ENCODE measurements at regions not wholly inside any gene's neighbourhood (a gene's known extent, or its start where the extent isn't known, plus 50 kb on each side); places are given as distances from the start of the nearest gene placed in this dataset.

GRCh38 chr3:180743813-180744590, 64.7 kb upstream of the CCDC39 start:
- H3K27ac ChIP-seq (replicated peaks), result no peak overlapping the region
- TF ChIP-seq, protein P1, sequence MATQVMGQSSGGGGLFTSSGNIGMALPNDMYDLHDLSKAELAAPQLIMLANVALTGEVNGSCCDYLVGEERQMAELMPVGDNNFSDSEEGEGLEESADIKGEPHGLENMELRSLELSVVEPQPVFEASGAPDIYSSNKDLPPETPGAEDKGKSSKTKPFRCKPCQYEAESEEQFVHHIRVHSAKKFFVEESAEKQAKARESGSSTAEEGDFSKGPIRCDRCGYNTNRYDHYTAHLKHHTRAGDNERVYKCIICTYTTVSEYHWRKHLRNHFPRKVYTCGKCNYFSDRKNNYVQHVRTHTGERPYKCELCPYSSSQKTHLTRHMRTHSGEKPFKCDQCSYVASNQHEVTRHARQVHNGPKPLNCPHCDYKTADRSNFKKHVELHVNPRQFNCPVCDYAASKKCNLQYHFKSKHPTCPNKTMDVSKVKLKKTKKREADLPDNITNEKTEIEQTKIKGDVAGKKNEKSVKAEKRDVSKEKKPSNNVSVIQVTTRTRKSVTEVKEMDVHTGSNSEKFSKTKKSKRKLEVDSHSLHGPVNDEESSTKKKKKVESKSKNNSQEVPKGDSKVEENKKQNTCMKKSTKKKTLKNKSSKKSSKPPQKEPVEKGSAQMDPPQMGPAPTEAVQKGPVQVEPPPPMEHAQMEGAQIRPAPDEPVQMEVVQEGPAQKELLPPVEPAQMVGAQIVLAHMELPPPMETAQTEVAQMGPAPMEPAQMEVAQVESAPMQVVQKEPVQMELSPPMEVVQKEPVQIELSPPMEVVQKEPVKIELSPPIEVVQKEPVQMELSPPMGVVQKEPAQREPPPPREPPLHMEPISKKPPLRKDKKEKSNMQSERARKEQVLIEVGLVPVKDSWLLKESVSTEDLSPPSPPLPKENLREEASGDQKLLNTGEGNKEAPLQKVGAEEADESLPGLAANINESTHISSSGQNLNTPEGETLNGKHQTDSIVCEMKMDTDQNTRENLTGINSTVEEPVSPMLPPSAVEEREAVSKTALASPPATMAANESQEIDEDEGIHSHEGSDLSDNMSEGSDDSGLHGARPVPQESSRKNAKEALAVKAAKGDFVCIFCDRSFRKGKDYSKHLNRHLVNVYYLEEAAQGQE (IDR thresholded peaks at IDR 0.05; ENCODE audit: insufficient replicate concordance, low read depth), result no peak
- TF ChIP-seq CTCF (IDR thresholded peaks at IDR 0.05; ENCODE audit: insufficient read depth, low read length) (no peak), SPI1 (IDR thresholded peaks at IDR 0.05; ENCODE audit: borderline replicate concordance, low read depth) (no peak), POLR2AphosphoS5 (IDR thresholded peaks at IDR 0.05; ENCODE audit: low read depth) (no peak), GABPA (IDR thresholded peaks at IDR 0.05; ENCODE audit: low read depth) (no peak)
- DNase-seq (ENCODE audit: low read depth in 1 of 2, low spot score in 1 of 2), result no peak
- no peak overlapping the region for H3K4me3 ChIP-seq (replicated peaks; ENCODE audit: insufficient read depth, low read length)
- no peaks in the 10 kb centered on the region for H3K27me3 ChIP-seq (ENCODE audit: insufficient read depth, poor library complexity, severe bottlenecking)

- Histone ChIP-seq H3K27me3 (ENCODE audit: insufficient read depth, poor library complexity, severe bottlenecking) (no peaks in the 10 kb centered on the region), H3K4me3 (replicated peaks; ENCODE audit: insufficient read depth, low read length) (no peak overlapping the region), H3K27ac (replicated peaks) (no peak overlapping the region)
- TF ChIP-seq GABPA (IDR thresholded peaks at IDR 0.05; ENCODE audit: low read depth) (no peak), SPI1 (IDR thresholded peaks at IDR 0.05; ENCODE audit: borderline replicate concordance, low read depth) (no peak), POLR2AphosphoS5 (IDR thresholded peaks at IDR 0.05; ENCODE audit: low read depth) (no peak), CTCF (IDR thresholded peaks at IDR 0.05; ENCODE audit: insufficient read depth, low read length) (no peak)
- TF ChIP-seq, protein P1 (IDR thresholded peaks at IDR 0.05; ENCODE audit: insufficient replicate concordance, low read depth), result no peak
- no peak for DNase-seq (ENCODE audit: low read depth in 1 of 2, low spot score in 1 of 2)
Measured at GRCh38 chr3:180747805-180748361, 68.6 kb upstream of the CCDC39 start.

DNA sequence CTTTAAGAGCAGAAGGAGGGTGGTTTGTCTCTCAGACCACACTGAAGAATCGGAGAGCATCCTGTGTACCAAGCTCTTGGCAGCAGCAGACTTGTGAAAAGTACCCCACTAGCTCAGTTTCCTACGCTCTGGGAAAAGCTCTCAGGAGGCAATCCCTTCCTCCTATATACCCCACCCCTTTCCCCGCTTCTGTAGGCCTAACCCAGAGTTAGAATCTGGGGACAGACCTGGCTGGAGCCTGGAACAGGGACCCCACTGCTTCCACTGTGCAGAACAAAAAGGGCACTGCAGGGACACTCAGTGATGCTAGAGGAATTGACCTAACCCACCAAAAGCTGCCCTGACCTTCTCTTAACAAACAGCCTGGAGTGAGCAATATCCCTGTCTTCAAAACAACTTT, 70.0 kb upstream of the CCDC39 start:
- H3K27ac ChIP-seq (replicated peaks), result no peak overlapping the region
- no peak overlapping the region for H3K4me3 ChIP-seq (replicated peaks; ENCODE audit: insufficient read depth, low read length)
- no peak for DNase-seq (ENCODE audit: low read depth in 1 of 2, low spot score in 1 of 2)
- TF ChIP-seq SPI1 (IDR thresholded peaks at IDR 0.05; ENCODE audit: borderline replicate concordance, low read depth) (no peak), GABPA (IDR thresholded peaks at IDR 0.05; ENCODE audit: low read depth) (no peak), POLR2AphosphoS5 (IDR thresholded peaks at IDR 0.05; ENCODE audit: low read depth) (no peak), CTCF (IDR thresholded peaks at IDR 0.05; ENCODE audit: insufficient read depth, low read length) (no peak)
- TF ChIP-seq, protein P1 (IDR thresholded peaks at IDR 0.05; ENCODE audit: insufficient replicate concordance, low read depth), result no peak
- no peaks in the 10 kb centered on the region for H3K27me3 ChIP-seq (ENCODE audit: insufficient read depth, poor library complexity, severe bottlenecking)
